ENCODE measurements at regions not wholly inside any gene's neighbourhood (a gene's known extent, or its start where the extent isn't known, plus 50 kb on each side); places are given as distances from the start of the nearest gene placed in this dataset.
A peak's percentile ranks its signal among the peaks of the same experiment; 100 is the strongest.

DNA sequence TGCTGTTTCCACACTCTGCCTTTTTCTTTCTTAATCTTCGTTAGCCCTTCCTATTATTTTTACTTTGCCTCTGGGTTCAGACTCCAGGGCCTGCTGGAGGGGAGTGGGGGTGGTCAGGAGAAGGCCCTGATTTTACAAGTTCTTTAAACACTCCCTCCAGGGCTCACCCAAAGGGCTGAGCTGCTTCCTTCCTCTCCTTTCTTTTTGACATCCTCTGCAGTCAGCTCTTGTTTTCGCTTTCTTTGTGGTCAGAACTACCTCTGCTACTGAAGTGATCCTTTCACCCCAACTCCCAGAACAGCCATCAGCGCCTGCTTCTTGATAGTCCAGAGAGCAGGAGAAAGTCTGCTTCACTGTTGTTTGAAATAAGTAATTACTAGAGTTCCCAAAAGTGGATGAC is 925.7 kb downstream of the EPHA4 start:
- no peak for DNase-seq (ENCODE audit: low read depth)

DNA sequence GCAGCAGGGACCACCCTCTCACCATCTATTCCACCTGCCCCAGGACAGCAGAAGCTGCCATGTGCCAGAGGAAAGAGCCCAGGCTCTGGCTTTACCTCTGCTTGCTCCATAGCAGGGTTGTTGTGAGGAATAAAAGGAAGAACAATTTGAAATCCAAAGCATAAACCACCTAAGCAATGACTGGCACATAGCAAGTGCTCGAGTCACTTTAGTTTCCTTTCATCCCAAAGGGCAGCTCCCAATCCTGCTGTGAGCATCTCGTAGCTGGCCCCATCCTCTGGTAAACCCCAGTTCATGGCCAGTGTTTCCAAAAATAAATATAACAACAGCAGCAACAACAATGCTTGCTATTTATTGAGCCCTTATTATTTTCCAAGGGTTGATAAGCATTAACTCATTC is 923.5 kb downstream of the EPHA4 start:
- no peak for DNase-seq (ENCODE audit: low read depth)

DNA sequence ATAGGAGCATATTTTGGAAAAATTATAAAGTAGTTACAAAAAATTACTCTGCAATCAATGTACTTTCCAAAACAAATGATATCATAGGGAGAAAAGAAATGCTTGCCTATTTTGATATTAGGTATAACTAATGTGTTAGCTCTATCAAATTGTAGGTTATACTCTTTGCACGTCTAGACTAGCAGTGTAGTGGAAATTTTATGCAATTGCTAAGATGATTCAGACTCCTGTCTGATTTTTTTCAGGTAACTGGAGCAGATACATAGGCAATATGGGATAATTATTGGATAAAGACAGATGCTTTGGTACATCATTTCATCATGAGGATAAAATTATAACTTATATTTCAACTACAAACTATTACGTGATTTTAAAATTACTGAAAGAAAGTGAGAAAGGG is 918.3 kb downstream of the EPHA4 start:
- no peak for DNase-seq (ENCODE audit: low read depth)

DNA sequence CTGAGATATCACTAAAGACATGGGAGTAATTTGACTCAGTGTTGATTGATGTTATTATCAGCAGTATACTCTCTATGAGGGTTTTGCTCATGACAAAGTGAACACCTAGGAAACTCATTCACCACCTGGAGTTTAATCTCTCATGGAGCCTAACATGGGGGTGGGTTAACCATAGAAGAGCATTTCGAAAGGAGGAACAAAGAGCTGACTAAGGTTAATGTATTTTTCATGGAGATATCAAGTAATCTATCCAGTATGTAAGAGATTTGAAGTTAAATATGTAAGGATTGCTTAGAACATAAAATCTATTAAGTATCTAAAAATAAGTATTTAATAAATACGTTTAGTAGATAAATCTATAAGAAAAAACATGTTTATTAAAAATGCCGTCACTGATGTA is 917.8 kb downstream of the EPHA4 start:
- DNase-seq (ENCODE audit: low read depth): no peak

DNA sequence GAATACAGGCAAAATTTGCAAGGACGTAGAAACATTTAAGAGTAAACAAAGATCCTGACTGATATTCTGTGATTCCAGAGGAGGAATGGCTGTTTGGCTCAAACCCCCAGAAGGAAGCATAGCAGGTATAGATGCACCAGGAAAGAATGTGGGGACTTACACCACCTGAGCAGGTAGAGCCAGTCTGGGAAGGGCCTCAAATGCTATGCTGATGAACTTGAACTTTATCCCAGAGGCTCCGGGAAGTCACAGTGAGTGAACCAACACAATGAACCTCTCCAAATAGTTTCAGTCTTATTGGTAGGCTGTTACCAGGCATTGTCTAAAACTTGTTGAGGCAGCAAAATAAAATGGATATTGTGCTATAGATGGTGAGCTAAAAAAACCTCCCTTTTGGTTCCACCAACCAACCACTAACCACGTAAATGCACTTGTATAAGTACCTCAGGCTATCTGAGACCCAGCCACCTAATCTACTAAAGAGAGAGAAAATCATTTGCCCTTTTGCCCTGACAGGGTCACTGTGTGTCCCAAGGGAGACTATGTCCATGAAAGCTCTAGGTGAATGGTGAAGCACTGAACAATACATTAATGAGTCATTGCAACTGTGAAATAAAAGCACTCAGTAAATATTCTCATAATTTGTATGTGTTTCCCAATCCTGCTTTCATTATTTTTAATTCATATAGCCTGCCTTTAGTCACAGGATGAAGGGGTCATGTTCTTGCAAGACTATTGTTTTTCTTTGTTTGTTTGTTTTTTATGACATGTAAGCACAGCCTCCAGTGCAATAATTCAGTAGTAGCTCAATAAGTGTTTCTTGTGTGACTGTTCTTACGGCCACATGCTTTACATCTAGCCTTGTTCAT is 911.6 kb downstream of the EPHA4 start:
- DNase-seq (ENCODE audit: low read depth): no peak

DNA sequence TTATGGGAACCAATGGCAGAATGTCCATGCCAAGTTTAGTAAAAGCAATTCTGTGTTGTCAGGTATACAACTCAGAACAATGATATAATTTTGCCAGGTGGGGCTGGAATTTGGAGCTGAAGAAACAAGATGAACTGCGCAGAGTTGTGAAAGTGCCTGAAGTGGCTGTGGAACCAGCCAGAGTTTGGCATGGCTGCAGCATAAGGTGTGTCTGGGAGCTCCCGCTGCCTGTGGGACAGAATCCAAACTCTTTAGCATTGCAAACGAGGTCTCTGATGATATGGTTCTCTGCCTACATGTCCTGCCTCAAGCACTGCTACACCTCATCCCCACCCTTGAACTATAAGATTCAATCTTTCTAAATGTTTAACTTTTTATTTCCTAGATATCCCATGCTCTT is 909.7 kb downstream of the EPHA4 start:
- no peak for DNase-seq (ENCODE audit: low read depth)

DNA sequence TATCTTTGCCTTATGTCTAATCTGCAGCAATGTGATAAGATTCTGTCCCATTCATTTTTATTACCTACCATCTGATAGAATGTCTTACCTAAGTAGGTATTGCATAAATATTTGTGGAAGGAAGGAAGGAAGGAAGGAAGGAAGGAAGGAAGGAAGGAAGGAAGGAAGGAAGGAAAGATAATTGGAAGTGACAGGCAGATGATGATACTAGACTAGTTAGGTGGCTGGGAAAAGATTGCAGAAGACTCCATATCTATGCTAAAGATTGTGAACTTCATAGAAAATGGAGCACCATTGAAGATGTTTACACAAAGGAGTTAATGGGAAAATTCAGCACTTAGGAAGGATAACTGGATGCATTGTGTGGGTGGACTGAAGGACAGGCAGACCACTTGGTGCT is 909.0 kb downstream of the EPHA4 start:
- DNase-seq (ENCODE audit: low read depth): no peak

DNA sequence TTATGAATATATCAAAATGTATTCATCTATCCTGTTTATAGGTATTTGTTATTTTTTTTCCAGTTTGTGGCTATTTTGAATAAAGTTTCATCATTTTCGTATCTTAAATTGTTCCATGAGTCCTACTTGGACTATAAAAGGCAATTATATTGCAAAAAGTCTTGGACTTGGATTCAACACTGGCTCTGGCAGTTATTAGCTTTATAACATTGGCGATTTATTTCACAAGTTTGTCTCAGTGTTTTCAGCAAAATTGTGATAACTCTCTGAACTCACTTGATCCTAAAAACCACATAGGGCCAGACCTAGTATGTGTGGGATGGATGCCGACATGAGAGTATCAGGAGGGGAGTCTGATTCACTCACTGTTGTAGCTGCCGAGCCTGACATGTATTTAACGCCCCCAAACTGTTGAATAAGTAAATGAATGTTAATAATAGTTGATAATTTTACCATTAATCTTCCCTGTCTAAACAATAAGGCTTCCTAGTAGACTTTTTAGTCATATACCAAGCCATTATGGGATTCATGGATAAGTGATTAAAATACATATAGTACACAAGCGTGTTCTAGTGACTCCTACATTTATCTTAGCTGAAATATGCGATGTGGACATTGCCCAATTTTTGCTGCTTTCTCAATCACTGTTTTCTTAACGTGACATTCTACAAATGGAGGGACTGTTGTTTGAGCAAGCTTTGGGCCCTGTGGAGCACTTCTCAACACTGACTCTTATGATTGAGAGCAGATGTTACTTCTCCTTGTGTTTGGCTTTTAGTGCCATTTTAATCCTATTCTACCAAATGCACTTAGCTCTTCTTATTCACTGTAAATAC is 907.6 kb downstream of the EPHA4 start:
- DNase-seq (ENCODE audit: low read depth): no peak

DNA sequence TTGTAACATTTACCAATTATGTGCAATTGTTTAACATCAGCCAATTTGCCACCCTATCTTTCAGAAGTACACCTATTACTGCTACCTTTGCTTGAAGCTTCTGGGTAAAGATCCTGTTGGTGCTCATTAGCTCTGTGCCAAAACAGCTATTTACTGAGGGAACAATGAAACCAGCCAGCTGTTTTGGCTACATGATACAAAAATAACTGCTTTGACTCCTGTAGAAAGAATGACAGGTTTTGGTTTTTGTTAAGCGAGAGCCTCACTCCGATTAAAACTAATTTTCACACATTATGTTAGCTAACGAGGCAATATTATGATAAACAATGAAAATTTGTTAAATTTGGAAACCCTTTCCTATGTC is 907.0 kb downstream of the EPHA4 start:
- no peak for DNase-seq (ENCODE audit: low read depth)

DNA sequence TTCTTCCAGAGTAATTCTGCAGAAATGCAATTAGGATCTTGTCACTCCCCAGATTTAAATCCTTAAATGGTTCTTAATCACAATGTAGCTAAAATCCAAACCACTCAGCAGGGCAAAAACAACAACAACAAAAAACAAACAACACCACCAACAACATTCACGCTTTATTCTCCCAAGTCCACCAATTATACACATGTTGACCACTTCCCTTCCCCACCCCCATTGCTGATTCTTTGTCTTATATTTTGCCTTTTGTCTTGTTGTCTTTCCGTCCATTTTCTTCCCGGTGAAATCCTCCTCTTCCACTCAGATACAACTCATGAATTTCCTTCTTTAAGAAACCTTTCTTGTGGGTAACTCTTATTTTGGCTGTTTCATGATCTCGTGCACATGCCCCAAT is 902.8 kb downstream of the EPHA4 start:
- no peak for DNase-seq (ENCODE audit: low read depth)

DNA sequence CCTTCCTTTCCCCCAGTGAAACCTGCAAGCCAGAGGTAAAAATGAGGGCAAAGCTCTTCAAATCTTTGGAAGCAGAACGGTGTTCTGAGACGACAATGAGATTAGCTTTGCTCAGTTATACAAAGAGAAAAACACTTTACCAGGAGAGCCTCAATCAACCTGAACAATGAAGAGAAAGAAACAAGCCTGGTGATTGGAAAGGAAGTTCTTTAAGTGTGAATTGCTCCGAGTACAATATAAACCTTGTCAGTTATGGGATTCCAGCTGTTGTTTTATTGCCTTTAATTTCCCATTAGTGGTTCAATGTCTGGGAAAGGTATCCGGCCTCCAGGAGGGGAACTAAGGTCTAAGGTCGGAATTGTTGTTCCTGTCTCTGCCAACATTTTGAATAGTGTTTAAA is 901.6 kb downstream of the EPHA4 start:
- DNase-seq (ENCODE audit: low read depth): no peak

DNA sequence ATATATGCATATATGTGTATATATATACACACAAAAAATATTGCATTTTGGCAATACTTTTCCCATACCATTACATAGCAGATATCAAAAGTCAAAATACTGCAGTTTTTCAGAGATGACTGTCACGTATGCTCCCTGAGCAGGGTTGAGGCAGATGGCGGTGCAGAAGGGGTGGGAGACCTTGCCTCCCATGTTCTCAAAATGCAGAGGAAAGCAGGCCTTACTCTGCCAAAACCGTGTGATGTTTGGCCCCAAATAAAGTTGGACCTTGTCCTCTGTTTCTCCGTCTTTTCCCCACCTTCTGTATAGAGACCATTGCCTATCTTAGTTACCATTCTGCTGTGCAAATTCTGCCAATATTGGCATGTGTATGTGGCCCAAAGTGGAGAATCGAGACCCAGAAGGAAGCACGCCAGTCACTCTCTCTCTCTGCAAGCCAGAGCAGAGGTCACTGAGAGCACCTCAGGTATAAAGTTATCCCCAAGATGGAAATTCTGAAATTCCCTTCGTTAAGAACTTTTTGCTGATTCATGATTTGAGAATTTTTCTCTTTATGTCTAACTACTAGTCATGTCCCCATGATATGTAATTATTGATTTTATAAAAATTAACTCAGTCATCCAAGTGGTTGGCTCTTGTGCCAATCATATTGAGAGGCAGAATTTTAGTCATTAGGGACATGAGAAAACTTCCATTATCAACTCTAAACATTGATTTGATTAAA is 898.8 kb downstream of the EPHA4 start:
- no peak for DNase-seq (ENCODE audit: low read depth)

DNA sequence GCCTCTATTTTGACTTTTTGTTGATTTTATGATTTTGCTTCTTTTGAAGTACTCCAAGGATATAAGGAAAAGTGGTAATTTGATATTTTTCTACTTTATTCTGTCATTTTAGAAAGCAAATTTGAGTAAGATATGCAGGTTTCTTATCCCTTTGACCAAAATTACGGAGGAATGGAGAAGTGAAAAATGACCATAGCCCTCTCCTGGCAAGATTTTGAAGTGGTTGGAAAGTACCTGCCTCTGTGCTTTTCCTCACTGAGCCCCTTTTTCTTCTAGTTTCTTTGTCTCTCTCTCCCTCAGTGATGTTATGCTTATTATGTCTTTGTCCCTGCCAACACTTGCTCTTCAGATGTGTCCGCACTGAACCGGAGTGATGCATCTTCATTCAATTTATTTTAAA is 898.1 kb downstream of the EPHA4 start:
- DNase-seq (ENCODE audit: low read depth): no peak

DNA sequence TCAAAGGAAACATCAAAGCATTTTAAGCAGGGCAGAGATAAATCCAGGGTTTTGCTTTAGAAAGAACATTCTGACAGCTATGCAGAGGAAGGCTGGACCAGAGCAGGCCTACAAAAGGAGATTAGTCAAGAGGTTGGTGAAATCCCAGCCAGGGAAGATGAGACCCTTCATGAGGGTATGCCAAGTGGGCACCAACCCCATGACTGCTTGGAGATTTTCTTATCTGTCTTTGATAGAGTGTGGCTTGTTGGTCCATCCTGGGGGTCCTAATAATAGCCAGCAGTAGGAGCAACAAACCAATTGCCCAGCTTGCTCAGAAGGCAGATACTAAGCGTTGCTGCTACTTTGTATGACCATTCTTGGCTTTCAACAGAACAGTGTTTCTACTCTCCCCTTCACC is 895.4 kb downstream of the EPHA4 start:
- DNase-seq (ENCODE audit: low read depth): no peak

DNA sequence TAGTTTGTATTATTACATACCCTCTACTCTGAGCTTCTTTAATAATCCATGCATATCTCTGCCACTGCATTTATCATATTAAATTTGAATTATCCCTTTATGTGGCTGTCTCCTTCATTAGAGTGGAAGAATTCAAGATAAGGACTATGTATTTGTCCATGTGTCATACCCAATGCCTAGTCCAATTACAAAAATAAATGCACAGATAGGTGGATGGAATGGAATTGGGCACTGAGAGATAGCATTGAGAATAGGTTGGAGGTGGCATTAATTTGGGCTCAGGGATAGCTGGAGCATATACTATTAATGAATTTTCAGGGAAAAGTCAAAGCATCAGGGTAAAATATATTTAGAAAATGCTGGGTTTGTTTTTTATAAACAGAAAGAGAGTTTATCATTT is 893.2 kb downstream of the EPHA4 start:
- DNase-seq (ENCODE audit: low read depth): no peak

DNA sequence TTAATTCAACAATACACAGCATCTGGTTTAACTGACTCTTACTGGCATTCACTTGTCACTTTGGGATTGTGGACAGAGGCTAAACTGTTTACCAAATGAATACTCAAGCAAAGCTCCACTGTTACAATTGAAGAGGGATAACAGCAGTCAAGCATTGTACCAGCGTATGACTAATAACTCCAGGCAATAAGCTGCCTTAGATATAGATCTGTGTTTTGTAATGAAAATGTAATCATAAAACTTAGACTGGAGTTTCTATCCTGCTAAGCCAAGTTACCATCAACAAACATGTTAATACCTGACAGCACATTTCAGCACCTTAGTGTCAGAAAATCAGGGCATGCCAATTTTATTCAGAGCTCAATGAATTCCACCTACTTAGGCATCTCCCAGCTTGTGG is 889.5 kb downstream of the EPHA4 start:
- no peak for DNase-seq (ENCODE audit: low read depth)

DNA sequence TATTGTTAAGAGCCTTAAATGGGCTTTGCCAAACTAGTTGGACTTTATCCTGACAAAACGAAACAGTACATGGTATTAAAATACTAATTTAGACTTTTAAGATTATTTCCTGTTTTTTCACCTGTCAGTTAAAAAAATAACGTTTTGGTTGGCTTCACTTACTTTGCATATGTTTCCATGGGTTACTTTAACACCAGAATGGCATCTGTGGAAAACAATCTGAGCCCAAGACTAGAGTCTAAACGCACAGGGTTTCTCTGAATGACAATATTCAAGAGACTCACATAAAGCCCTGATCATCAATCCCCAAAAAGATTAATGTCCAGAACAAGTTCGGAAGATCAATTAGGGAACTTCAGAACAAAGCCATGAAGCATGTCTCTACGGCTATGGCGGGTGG is 888.0 kb downstream of the EPHA4 start:
- no peak for DNase-seq (ENCODE audit: low read depth)

DNA sequence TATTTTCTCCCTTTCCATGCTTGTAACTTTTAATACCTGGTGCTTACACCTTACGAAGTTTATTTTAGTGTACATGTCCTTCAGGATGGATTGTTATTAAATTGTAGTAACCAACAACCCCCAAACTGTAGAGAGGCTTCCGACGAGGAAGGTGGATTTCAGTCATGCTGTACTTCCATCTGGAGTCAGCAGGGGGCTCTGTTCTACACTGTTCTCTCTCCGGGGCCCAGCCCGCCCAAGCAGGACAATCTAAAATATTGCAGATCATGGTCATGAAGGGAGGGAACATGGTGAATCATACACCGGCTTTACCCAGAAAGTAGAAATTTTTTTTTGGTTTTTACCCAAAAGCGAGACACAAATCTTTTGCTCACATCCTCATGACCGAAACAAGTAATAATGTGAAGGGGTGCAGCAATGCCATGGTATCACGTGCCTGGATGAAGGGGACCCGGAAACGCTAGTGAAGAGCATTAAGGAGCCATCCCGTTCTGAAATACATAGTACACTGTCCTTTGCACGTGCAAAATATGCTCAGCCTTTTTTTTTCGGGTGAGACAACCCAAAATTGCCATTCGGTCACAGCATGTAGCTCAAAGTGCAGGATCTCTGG is 884.8 kb downstream of the EPHA4 start:
- DNase-seq (ENCODE audit: low read depth): peak; percentile 49

DNA sequence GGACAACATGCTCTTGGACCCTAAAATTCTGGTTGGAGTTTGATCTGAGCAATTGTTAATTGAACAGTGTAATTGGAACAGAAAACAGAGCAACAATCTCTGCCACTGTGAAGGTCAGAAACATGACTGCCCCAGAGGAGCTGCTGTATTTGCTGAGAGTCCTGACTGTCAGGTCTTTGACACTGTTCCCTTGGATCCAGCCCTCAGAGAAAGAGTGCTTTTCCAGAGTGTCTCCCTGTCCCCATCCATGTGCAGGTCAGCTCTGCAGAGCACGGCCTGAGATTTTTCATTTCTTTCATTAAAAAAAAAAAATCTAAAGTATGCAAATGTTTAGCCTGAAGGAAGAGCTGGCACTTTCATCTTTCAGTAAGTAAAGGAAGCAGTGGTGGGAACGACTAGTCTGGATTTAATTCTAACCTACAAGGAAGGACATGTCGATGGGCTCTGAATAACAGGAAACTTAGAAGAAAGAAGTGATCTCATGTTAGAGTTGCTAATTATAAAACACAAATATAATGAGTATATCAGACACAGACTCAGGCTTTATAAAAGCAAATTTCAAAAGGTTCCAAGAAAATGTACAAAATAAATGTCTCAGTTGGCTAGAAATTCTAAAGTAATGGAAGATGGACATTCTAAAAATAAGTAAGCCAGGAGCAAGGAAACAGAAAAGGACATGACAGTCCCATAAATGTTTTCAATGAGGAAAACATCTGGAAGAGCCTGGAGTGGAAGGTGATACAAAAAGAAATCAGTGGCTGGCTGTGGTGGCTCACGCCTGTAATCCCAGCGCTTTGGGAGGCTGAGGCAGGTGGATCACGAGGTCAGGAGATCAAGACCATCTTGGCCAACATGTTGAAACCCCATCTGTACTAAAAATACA is 876.5 kb downstream of the EPHA4 start:
- DNase-seq (ENCODE audit: low read depth): no peak

DNA sequence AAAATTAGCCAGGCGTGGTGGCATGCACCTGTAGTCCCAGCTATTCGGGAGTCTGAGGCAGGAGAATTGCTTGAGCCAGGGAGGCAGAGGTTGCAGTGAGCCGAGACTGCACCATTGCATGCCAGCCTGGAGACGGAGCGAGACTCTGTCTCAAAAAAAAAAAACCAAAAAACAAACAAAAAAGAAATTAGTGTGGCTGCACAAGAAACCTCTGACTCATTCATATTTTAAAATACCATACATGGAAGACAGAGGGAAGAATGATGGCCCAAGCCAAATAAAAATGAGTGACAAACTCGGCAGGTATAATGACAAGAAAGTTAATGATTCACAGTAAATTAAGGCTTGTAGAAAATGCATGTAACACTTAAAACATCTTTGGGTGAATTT is 875.8 kb downstream of the EPHA4 start:
- DNase-seq (ENCODE audit: low read depth): no peak

DNA sequence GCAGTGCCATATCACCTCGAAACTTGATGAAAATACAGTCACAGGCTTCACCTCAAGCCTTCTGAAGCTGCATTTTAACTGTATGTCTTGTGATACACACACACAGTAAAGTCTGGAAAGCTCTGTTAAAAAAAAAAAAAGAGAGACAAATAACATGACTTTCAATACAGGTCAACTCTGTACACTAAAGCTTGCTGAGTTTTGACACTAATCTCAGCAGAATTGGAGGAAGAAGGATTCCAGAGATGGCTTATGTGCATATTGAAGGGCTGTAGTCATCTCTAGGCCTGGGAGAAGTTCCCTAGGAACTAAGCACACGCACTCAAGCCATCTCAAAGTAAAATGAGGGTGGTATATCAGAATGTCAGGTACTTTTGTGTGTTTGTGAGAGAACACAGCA is 875.1 kb downstream of the EPHA4 start:
- DNase-seq (ENCODE audit: low read depth): no peak
